CD8-positive, alpha-beta memory T cell (primary cell): ENCODE measurements at regions not wholly inside any gene's neighbourhood (a gene's known extent, or its start where the extent isn't known, plus 50 kb on each side); places are given as distances from the start of the nearest gene placed in this dataset.
"Not testable (repeated sequence)": the region's sequence is repeated elsewhere in the genome, so short reads cannot be mapped to it uniquely, and the experiment has no call there.

Experiments
- CTCF ChIA-PET: fragments of 350-600 bp; sonication (Branson Sonifier 250); formaldehyde crosslinking; loops from one replicate; lab custom pipeline; 2021; ENCODE audit warnings: antibody characterized with exemption; lab: Charles Lee
- POLR2A ChIA-PET: fragments of 350-600 bp; sonication (Branson Sonifier 250); formaldehyde crosslinking; loops from one replicate; lab custom pipeline; 2021; ENCODE audit warnings: antibody characterized with exemption; lab: Charles Lee
- DNase-seq, 5 donors: peaks; one replicate each; pipeline versions ENCODE4 v3.0.0 to v3.0.0-alpha.2; 2020 to 2022; ENCODE audit warnings: mixed read lengths in 1 of 5
- H3K27ac ChIP-seq: one replicate; pipeline ENCODE4 v1.7.0; 2013; ENCODE audit warnings: low read depth, mild to moderate bottlenecking, low read length, moderate library complexity
- H3K27me3 ChIP-seq: 2 replicates; pipeline ENCODE4 v1.7.0; 2013; ENCODE audit warnings: low read length, mild to moderate bottlenecking; ENCODE audit not compliant: insufficient read depth, poor library complexity, severe bottlenecking
- H3K36me3 ChIP-seq: 2 replicates; pipeline ENCODE4 v1.7.0; 2013; ENCODE audit warnings: mild to moderate bottlenecking, low read length, moderate library complexity; ENCODE audit not compliant: insufficient read depth
- H3K4me1 ChIP-seq: 2 replicates; pipeline ENCODE4 v1.7.0; 2013; ENCODE audit warnings: mild to moderate bottlenecking, low read length, moderate library complexity; ENCODE audit not compliant: insufficient read depth
- H3K4me3 ChIP-seq: 2 replicates; pipeline ENCODE4 v1.7.0; 2013; ENCODE audit warnings: mild to moderate bottlenecking, low read length
- H3K9me3 ChIP-seq: 2 replicates; pipeline ENCODE4 v1.7.0; 2013; ENCODE audit warnings: mild to moderate bottlenecking, low read length
- H3K27ac Mint-ChIP-seq, 8 donors: one replicate each; pipeline ENCODE4 v1.8.0; 2020 to 2021; ENCODE audit warnings: mixed read lengths in 8 of 8, mild to moderate bottlenecking in 6 of 8, inconsistent platforms in 3 of 8, moderate library complexity in 3 of 8
- H3K27me3 Mint-ChIP-seq, 2 donors: one replicate each; pipeline ENCODE4 v1.8.0; 2020 to 2021; ENCODE audit warnings: mixed read lengths in 2 of 2, mild to moderate bottlenecking in 1 of 2, moderate library complexity in 1 of 2
- H3K36me3 Mint-ChIP-seq, 3 donors: one replicate each; pipeline ENCODE4 v1.8.0; 2020 to 2021; ENCODE audit warnings: mixed read lengths in 3 of 3, inconsistent platforms in 1 of 3, mild to moderate bottlenecking in 1 of 3
- H3K4me1 Mint-ChIP-seq, 3 donors: one replicate each; pipeline ENCODE4 v1.8.0; 2020 to 2021; ENCODE audit warnings: mixed read lengths in 3 of 3, inconsistent platforms in 1 of 3, mild to moderate bottlenecking in 1 of 3
- H3K4me3 Mint-ChIP-seq, 7 donors: one replicate each; pipeline ENCODE4 v1.8.0; 2020 to 2021; ENCODE audit warnings: mixed read lengths in 7 of 7, mild to moderate bottlenecking in 6 of 7, moderate library complexity in 4 of 7, inconsistent platforms in 2 of 7
- H3K9me3 Mint-ChIP-seq, 5 donors: one replicate each; pipeline ENCODE4 v1.8.0; 2020 to 2022; ENCODE audit warnings: mixed read lengths in 5 of 5, mild to moderate bottlenecking in 3 of 5, moderate library complexity in 2 of 5, inconsistent platforms in 1 of 5

DNA sequence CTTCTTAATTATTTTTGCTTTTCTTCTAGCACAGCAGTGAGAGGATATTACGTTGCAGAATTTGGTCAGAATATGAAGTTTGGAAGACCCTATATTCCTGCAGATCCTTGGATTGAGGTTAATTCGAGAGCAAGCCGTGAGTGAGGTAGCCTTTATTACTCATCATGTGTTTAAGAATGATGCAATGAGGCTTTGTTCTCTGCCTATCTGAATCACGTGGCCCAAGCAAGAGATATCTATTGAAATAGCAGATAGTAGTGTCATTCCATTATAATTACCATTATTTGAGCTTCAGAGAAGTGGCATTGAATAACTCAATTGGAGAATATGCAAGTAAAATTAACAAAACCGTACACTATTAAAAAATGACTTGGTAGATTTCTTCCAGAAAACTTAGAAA, 641.1 kb downstream of the TMEM182 start:
- Histone ChIP-seq H3K27me3 (no peaks in the 10 kb centered on the region), H3K4me1 (no peaks in the 10 kb centered on the region), H3K36me3 (no peaks in the 10 kb centered on the region), H3K4me3 (no peak overlapping the region), H3K9me3 (no peaks in the 10 kb centered on the region), H3K27ac (no peak overlapping the region)
- H3K27ac Mint-ChIP-seq = no peak overlapping the region
- no peaks in the 10 kb centered on the region for H3K36me3 Mint-ChIP-seq
- DNase-seq = no peak
- no peak overlapping the region for H3K4me3 Mint-ChIP-seq
- peaks cover 0 to 17% (median 12%) of the 10 kb centered on the region in 5 donors for H3K9me3 Mint-ChIP-seq
- ChIA-PET CTCF (no interaction called here), POLR2A (no interaction called here)
- H3K4me1 Mint-ChIP-seq = no peaks in the 10 kb centered on the region
- H3K27me3 Mint-ChIP-seq = no peaks in the 10 kb centered on the region

DNA sequence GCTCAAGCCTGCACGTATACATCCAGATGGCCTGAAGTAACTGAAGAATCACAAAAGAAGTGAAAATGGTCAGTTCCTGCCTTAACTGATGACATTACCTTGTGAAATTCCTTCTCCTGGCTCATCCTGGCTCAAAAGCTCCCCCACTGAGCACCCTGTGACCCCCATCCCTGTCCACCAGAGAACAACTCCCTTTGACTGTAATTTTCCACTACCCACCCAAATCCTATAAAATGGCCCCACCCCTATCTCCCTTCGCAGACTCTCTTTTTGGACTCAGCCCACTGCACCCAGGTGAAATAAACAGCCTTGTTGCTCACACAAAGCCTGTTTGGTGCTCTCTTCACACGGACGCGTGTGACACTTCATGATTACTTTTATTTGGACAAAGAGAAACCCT, 641.6 kb downstream of the TMEM182 start:
- H3K4me1 ChIP-seq, H3K36me3 ChIP-seq, H3K4me3 Mint-ChIP-seq, POLR2A ChIA-PET, H3K27ac Mint-ChIP-seq, H3K9me3 ChIP-seq, CTCF ChIA-PET, DNase-seq, H3K27me3 ChIP-seq, H3K27ac ChIP-seq, H3K36me3 Mint-ChIP-seq, H3K27me3 Mint-ChIP-seq, H3K4me1 Mint-ChIP-seq, H3K4me3 ChIP-seq: not testable (repeated sequence)
- H3K9me3 Mint-ChIP-seq = peaks cover 0 to 17% (median 12%) of the 10 kb centered on the region in 5 donors

DNA sequence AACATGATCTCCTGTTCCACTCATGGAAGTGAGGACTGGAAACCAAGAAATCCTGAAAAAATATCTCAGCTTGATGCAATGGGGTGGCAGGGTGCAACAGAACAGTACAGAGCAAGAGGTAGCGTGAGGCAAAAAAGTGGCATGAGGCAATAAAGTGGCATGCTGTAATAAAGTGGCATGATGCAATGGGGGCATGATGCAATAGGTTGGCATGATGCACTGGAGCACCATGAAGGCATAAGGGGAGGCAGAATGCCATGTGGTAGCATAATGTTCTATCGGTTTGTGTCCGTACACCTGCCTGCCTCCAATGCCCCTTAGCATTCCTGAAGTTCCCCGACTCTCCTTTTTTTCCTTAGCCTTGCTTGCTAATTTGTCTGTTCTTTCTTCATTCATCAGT, 648.4 kb downstream of the TMEM182 start:
- Histone ChIP-seq H3K4me3 (no peak overlapping the region), H3K36me3 (no peaks in the 10 kb centered on the region), H3K27ac (no peak overlapping the region), H3K4me1 (no peaks in the 10 kb centered on the region), H3K27me3 (no peaks in the 10 kb centered on the region), H3K9me3 (no peaks in the 10 kb centered on the region)
- Mint-ChIP-seq H3K27me3 (no peaks in the 10 kb centered on the region), H3K9me3 (peaks cover 5 to 17% (median 10%) of the 10 kb centered on the region in 5 donors), H3K27ac (peak overlapping the region in 1 of 8 donors; percentile 7), H3K4me3 (no peak overlapping the region), H3K4me1 (no peaks in the 10 kb centered on the region), H3K36me3 (no peaks in the 10 kb centered on the region)
- POLR2A ChIA-PET = no interaction called here
- no peak for DNase-seq
- CTCF ChIA-PET = no interaction called here

GRCh38 chr2:103419506-103419905, 657.7 kb downstream of the TMEM182 start:
- H3K36me3 Mint-ChIP-seq = no peaks in the 10 kb centered on the region
- H3K4me1 Mint-ChIP-seq = no peaks in the 10 kb centered on the region
- H3K27me3 Mint-ChIP-seq = no peaks in the 10 kb centered on the region
- ChIA-PET POLR2A (no interaction called here), CTCF (no interaction called here)
- H3K27me3 ChIP-seq = no peaks in the 10 kb centered on the region
- H3K4me3 Mint-ChIP-seq = no peak overlapping the region
- no peaks in the 10 kb centered on the region for H3K36me3 ChIP-seq
- no peak overlapping the region for H3K4me3 ChIP-seq
- H3K4me1 ChIP-seq = no peaks in the 10 kb centered on the region
- no peak for DNase-seq
- H3K27ac ChIP-seq = no peak overlapping the region
- H3K9me3 ChIP-seq = no peaks in the 10 kb centered on the region
- peaks cover 8 to 27% (median 23%) of the 10 kb centered on the region in 5 donors for H3K9me3 Mint-ChIP-seq
- no peak overlapping the region for H3K27ac Mint-ChIP-seq

GRCh38 chr2:103423100-103423499, 661.3 kb downstream of the TMEM182 start:
- no peak for DNase-seq
- H3K27ac Mint-ChIP-seq = no peak overlapping the region
- H3K4me3 ChIP-seq = no peak overlapping the region
- ChIA-PET POLR2A (no interaction called here), CTCF (no interaction called here)
- H3K9me3 ChIP-seq = no peaks in the 10 kb centered on the region
- no peak overlapping the region for H3K27ac ChIP-seq
- no peaks in the 10 kb centered on the region for H3K27me3 ChIP-seq
- H3K36me3 Mint-ChIP-seq = no peaks in the 10 kb centered on the region
- no peaks in the 10 kb centered on the region for H3K36me3 ChIP-seq
- no peaks in the 10 kb centered on the region for H3K4me1 Mint-ChIP-seq
- no peak overlapping the region for H3K4me3 Mint-ChIP-seq
- no peaks in the 10 kb centered on the region for H3K4me1 ChIP-seq
- H3K9me3 Mint-ChIP-seq = peaks cover 4 to 16% (median 5%) of the 10 kb centered on the region in 5 donors
- H3K27me3 Mint-ChIP-seq = no peaks in the 10 kb centered on the region

DNA sequence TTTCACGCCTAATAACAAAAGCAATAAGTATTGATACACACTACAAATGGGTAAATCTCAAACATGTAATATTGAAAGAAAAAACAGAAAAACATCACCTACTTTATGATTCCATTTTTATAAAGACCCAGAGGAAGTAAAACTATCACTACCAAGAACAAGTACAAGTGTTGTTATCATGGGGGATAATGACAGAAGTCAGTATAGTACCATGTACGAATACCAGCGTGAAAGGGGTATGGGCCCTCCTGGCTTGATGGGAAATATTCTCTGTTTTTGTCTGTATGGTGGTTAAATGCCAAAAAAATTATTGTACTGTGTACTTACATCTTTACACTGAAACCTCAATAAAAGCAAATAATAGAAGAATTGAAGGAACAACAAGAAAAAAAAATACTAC, 665.7 kb downstream of the TMEM182 start:
- Mint-ChIP-seq H3K27ac (no peak overlapping the region), H3K36me3 (no peaks in the 10 kb centered on the region), H3K9me3 (peaks cover 2 to 27% (median 6%) of the 10 kb centered on the region in 5 donors), H3K27me3 (no peaks in the 10 kb centered on the region), H3K4me3 (no peak overlapping the region), H3K4me1 (no peaks in the 10 kb centered on the region)
- ChIA-PET POLR2A (no interaction called here), CTCF (no interaction called here)
- DNase-seq = no peak
- no peaks in the 10 kb centered on the region for H3K27me3 ChIP-seq
- H3K9me3 ChIP-seq = no peaks in the 10 kb centered on the region
- no peak overlapping the region for H3K27ac ChIP-seq
- H3K4me1 ChIP-seq = no peaks in the 10 kb centered on the region
- no peaks in the 10 kb centered on the region for H3K36me3 ChIP-seq
- H3K4me3 ChIP-seq = no peak overlapping the region

GRCh38 chr2:103430191-103430590, 668.4 kb downstream of the TMEM182 start:
- Mint-ChIP-seq H3K4me1 (no peaks in the 10 kb centered on the region), H3K27ac (no peak overlapping the region), H3K4me3 (no peak overlapping the region), H3K27me3 (no peaks in the 10 kb centered on the region), H3K9me3 (peaks cover 8 to 17% (median 8%) of the 10 kb centered on the region in 5 donors), H3K36me3 (no peaks in the 10 kb centered on the region)
- Histone ChIP-seq H3K4me3 (no peak overlapping the region), H3K27me3 (no peaks in the 10 kb centered on the region), H3K9me3 (no peaks in the 10 kb centered on the region), H3K36me3 (no peaks in the 10 kb centered on the region), H3K27ac (no peak overlapping the region), H3K4me1 (no peaks in the 10 kb centered on the region)
- ChIA-PET CTCF (no interaction called here), POLR2A (no interaction called here)
- no peak for DNase-seq

DNA sequence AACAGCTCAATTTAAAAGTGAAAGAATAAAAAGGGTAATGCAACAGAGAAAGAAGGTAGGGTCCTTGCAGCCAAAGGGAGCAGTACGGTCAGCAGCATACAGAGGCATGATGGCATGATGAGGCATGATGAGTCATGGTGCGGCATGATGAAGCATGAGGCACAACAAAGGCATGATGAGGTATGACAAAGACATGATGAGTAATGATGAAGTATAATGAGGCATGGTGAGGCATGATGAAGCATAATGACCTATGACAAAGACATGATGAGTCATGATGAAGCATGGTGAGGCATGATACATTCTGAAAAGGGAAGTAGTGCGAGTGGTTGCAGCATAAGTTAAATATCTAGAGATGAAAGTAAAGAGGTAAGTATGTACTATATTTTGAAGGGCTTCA, 673.2 kb downstream of the TMEM182 start:
- Histone ChIP-seq H3K36me3 (no peaks in the 10 kb centered on the region), H3K27me3 (no peaks in the 10 kb centered on the region), H3K9me3 (no peaks in the 10 kb centered on the region), H3K4me3 (no peak overlapping the region), H3K4me1 (no peaks in the 10 kb centered on the region), H3K27ac (no peak overlapping the region)
- POLR2A ChIA-PET = no interaction called here
- H3K9me3 Mint-ChIP-seq = peaks cover 10 to 22% (median 17%) of the 10 kb centered on the region in 5 donors
- no peaks in the 10 kb centered on the region for H3K36me3 Mint-ChIP-seq
- no peak overlapping the region for H3K27ac Mint-ChIP-seq
- CTCF ChIA-PET = no interaction called here
- no peak overlapping the region for H3K4me3 Mint-ChIP-seq
- H3K27me3 Mint-ChIP-seq = no peaks in the 10 kb centered on the region
- no peaks in the 10 kb centered on the region for H3K4me1 Mint-ChIP-seq
- no peak for DNase-seq

- DNase-seq = no peak
- H3K27me3 ChIP-seq = no peaks in the 10 kb centered on the region
- no peaks in the 10 kb centered on the region for H3K4me1 Mint-ChIP-seq
- ChIA-PET POLR2A (no interaction called here), CTCF (no interaction called here)
- H3K4me3 ChIP-seq = no peak overlapping the region
- no peaks in the 10 kb centered on the region for H3K27me3 Mint-ChIP-seq
- H3K27ac ChIP-seq = no peak overlapping the region
- H3K4me3 Mint-ChIP-seq = no peak overlapping the region
- no peaks in the 10 kb centered on the region for H3K36me3 ChIP-seq
- H3K9me3 Mint-ChIP-seq = peaks cover 8 to 17% (median 10%) of the 10 kb centered on the region in 5 donors
- H3K36me3 Mint-ChIP-seq = peaks cover 0 to 3% (median 0%) of the 10 kb centered on the region in 3 donors
- H3K9me3 ChIP-seq = no peaks in the 10 kb centered on the region
- no peaks in the 10 kb centered on the region for H3K4me1 ChIP-seq
- H3K27ac Mint-ChIP-seq = no peak overlapping the region
Observed at GRCh38 chr2:103437161-103437560, 675.3 kb downstream of the TMEM182 start.
